GM21619 (cell line): ENCODE measurements at regions not wholly inside any gene's neighbourhood (a gene's known extent, or its start where the extent isn't known, plus 50 kb on each side); places are given as distances from the start of the nearest gene placed in this dataset.
"Not testable (repeated sequence)": the region's sequence is repeated elsewhere in the genome, so short reads cannot be mapped to it uniquely, and the experiment has no call there.

Source experiments
- ATAC-seq: cut with Tn5 transposase; IDR thresholded peaks from one replicate; pipeline ENCODE4 v1.9.1; 2021; ENCODE audit not compliant: unreplicated experiment

DNA sequence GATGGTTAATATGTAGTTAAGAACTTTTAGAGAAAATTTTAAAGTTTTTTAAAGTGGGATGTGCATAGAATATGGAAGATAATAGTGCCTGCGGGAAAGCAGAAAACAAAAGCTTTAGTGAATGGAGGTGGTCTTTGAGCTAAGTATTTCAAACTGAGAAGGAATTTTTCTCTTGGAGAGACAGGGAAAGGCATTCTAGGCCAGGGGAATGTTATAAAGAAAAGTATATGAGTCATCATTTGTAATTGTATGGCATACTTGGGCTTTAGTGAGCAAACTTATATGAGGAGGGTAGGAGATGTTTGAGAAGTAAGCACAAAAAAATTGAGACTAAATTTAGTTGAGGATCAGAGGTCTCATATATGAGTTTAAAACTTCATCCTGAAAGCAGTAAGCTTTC lies 467.0 kb downstream of the PPARGC1A start:
- ATAC-seq: no peak

DNA sequence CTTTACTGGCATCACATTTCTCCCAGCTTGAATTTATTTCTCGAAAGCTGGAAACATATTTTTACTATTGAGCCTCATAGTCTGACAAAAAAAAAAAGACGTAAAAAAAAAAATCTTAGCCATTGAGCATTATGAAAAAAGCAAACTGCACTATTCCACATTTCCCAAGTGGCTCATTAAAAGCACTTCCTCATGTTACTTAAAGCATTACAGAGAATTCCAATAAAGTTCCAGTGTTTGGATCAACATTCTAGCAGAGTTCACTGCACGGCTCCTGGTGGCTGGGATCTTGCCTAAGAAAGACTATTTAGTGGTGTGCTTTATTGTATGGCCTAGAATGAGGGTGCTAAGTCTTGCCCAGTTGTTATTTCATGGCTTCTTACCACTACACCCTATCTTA lies 476.2 kb downstream of the PPARGC1A start:
- no peak for ATAC-seq

GRCh38 chr4:23412701-23413100 lies 477.1 kb downstream of the PPARGC1A start:
- no peak for ATAC-seq

DNA sequence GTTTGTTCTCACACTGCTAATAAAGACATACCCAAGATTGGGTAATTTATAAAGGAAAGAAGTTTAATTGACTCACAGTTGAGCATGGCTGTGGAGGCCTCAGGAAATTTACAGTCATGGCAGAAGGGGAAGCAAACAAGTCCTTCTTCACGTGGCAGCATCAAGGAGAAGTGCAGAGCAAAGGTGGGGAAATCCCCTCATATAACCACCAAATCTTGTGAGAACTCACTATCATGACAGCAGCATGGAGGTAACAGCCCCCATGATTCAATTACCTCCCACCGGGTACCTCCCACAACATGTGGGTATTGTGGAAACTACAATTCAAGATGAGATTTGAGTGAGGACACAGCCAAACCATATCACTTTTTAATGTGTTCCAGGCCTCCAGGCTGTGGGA lies 480.9 kb downstream of the PPARGC1A start:
- ATAC-seq: not testable (repeated sequence)

DNA sequence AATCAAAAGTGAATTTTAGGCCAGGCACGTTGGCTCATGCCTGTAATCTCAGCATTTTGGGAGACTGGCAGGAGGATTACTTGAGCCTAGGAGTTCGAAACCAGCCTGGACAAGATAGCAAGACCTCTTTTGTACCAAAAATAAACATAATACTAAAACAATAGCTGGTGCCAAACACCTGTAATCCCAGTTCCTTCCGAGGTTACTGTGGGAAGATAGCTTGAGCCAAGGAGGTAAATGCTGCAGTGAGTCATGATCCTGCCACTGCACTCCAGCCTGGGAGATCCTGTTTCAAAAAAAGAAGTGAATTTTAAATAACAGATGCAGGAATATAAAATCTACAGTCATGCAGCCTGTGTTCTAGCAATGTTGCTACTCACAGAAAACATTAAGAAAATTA lies 488.3 kb downstream of the PPARGC1A start:
- no peak for ATAC-seq

- no peak for ATAC-seq
Measured at GRCh38 chr4:23392860-23393458, 496.9 kb downstream of the PPARGC1A start.

GRCh38 chr4:23390246-23390645 lies 499.6 kb downstream of the PPARGC1A start:
- no peak for ATAC-seq

- ATAC-seq: no peak
Measured at GRCh38 chr4:23388699-23389395, 501.0 kb downstream of the PPARGC1A start.

DNA sequence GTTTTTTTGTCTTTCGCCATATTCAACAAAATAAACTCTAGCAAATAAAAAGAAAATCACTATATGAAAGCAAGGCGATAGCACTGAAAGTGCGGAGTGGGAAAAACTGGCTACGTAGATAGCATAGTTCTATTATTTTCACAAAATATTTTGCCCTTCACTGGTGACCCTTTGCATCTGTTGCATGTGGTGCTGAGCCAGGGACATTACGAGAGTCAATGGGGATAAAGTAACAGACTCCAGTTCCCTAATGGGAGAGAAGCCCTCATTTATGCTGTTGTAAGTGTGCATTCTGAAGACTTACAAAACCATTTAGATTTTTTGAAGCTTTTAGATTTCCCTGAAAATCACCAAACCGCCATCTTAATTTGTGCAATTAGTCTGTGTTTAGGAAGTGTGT lies 501.6 kb downstream of the PPARGC1A start:
- no peak for ATAC-seq

GRCh38 chr4:23384741-23385140 lies 505.1 kb downstream of the PPARGC1A start:
- no peak for ATAC-seq

DNA sequence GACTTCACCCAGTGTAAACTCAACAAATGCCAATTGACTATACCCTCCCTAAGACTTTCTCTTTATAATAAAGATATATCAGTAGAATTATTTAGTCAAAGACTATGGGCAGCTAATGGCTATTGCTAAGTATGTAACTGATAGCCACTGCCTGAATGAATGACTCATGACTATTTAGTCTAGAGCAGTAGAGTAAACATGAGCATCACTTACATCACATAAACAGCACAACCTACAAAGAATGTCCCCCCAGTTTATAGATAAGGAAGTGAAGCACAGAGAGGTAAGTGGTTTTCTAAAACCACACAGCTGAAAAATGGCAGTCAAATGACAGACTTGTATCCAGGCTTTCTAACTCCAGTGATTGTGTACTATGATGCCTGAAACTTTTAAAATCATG lies 507.0 kb downstream of the PPARGC1A start:
- ATAC-seq: no peak

- no peak for ATAC-seq
Measured at GRCh38 chr4:23374259-23374658, 515.6 kb downstream of the PPARGC1A start.

DNA sequence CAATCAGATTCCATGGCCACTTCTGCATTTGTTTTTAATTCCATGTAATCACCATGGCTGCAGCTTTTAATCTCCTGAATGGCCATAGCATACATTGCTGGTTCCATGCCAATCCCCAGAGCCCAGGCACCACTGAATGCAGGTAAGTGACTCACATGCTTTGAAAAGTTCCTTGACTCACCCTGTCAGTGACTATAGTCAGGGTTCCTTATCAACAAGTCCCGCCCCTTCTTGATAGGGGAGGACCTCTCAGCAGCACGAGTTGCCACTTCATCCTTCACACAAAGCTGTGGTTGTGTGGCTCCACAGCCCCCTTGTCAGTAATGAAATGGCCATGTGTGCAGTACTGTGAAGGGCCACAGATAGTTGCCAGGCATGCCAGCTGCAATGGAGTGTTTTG lies 516.6 kb downstream of the PPARGC1A start:
- ATAC-seq: no peak

DNA sequence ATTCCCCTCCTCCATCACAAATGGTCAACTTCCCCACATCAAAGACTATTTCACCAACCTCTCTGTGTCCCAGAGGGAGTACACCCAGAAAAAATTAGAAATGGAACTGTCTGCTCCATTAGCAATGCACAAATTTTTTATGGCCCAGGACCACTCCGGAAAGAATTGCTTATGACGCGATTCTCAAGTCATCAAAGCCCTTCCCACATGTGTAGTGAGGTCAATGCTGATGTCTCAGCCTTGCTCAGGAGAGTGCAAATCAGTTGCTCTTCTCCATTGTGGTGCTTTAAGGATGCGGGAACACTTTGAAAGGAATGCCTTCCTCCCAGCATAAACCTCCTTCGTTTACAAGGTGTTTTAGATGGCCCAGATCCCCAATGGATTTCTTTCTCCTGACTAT lies 518.3 kb downstream of the PPARGC1A start:
- no peak for ATAC-seq

GRCh38 chr4:23369331-23369730 lies 520.5 kb downstream of the PPARGC1A start:
- no peak for ATAC-seq

DNA sequence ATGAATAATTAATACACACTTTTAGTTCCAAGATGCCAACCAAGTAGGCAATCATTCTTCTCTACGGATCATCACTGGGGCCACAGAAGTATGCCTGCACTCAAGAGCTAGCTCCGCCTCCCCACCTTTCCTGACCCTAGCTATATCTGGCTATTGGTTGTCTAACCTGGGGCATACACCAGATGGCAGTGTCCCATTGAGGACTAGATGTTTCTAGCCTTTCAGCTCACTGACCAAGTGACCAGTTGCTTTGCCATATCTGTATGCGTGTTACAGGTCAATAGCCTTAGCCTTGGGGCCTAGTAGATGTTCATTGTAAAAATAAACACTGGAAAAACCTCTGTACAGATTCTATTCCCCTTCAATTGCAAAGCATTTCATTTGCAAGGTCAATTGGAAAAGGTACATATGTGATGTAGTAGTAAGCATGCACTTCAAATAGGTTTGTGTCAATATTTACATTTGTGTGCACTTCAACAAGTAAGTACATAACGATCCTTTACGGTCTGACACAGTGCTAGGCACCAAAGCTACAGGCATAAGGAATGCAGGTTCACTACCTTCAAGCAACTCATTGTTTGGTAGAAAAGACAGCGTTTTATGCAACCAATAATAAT lies 521.7 kb downstream of the PPARGC1A start:
- ATAC-seq: no peak

DNA sequence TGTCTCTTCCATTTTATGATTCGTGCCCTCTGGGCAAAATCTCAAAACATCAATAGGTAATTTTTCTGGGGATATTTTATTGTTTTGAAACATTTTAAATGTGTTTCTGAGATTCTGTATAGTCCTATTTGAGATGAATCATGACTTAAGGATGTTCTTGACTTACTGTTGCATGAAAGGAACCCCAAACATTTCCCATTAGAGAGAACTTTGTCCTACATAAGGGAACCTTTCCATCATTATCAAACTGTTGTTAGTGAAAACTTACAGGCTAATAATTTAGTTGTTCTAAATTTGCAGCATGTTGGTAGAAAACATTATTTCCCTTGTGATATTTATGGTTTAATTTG lies 523.3 kb downstream of the PPARGC1A start:
- ATAC-seq: no peak

- ATAC-seq: no peak
Measured at GRCh38 chr4:23365871-23366556, 523.8 kb downstream of the PPARGC1A start.

DNA sequence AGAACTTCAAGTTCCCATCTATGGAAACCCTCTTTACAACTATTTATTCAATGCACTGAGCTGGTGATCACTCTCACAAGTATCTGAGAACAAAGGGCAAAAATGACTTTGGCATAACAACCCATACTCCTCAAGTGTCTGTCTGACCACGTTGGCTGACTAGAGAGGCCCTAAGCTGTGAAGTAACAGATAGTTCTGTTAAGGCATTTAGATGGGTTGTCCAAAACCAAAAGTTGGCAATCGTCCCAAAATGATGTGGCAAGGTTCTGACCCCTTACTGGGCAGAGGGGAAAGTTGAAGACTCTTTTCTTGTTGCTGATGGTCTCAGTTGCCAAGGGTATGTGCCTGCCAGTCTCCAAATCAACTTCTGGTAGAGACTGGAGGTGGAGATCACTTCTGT lies 524.8 kb downstream of the PPARGC1A start:
- no peak for ATAC-seq

GRCh38 chr4:23364167-23364566 lies 525.7 kb downstream of the PPARGC1A start:
- no peak for ATAC-seq

DNA sequence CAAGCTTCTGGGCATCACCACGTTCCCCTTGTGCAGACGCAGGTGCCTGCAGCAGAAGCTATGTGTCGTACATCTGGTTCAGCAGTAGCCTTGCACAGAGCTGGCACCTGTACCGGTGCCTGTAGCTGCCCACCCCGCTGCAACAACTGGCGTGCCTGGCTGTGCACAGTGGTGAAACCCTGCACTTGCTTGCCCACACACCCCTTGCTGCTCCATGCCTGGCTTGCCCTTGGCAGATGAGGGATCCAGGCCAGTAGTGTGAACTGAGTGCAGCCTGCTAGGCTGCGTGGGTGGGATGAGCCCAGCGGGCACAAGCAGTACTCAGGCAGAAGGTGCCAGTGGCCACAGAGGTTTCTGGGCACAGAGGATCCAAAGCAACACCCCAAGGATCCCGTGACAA lies 528.4 kb downstream of the PPARGC1A start:
- no peak for ATAC-seq

GRCh38 chr4:23360718-23361117 lies 529.1 kb downstream of the PPARGC1A start:
- no peak for ATAC-seq
